ENCODE measurements at regions not wholly inside any gene's neighbourhood (a gene's known extent, or its start where the extent isn't known, plus 50 kb on each side); places are given as distances from the start of the nearest gene placed in this dataset.

DNA sequence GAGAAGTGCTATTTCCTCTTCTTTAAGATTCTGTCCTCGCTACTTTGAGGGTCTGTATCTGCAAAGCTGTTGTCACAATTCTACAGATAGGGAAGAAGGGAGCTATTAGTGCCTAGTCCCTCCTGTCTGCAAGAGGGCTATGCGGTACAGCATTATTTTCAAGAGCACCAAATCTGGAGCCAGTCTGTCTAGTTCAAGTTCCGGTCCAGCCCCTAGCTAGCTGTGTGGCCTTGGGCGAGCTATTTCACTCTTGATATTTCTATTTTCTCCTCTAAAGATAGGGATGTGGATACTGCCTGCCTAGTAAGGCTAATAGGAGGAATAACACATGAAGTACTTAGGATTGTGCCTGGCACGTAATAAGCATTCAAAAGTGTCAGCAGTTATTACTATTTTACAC, 272.4 kb downstream of the KCNE4 start:
- TF ChIP-seq CTCF (IDR thresholded peaks at IDR 0.05; ENCODE audit: low read depth, low read length) (no peak), EZH2phosphoT487 (IDR thresholded peaks at IDR 0.05; ENCODE audit: low read depth) (no peak)

Data from OCI-LY3 (cell line).